ENCODE measurements at regions not wholly inside any gene's neighbourhood (a gene's known extent, or its start where the extent isn't known, plus 50 kb on each side); places are given as distances from the start of the nearest gene placed in this dataset.

- Histone ChIP-seq H3K36me3 (no peaks in the 10 kb centered on the region), H3K9me3 (peaks cover 0 to 15% (median 0%) of the 10 kb centered on the region in 12 donors), H3K27me3 (no peaks in the 10 kb centered on the region), H3K4me3 (no peak overlapping the region), H3K27ac (no peak overlapping the region), H3K4me1 (no peaks in the 10 kb centered on the region)
- TF ChIP-seq POLR2A (IDR thresholded peaks at IDR 0.05), result no peak
- no peak for TF ChIP-seq CTCF (IDR thresholded peaks at IDR 0.05)
- DNase-seq (no peak), ATAC-seq (no peak)
- intact Hi-C loops (cut with DNase I), result no loop called here
- 72 to 81% (median 75%) methylated on average over 6 of the region's 6 CpGs for WGBS, 4 donors
These were observed 479.3 kb upstream of the BTBD3 start for GRCh38 chr20:11438412-11438811.

- DNase-seq (no peak), ATAC-seq (no peak)
- no peak for TF ChIP-seq CTCF (IDR thresholded peaks at IDR 0.05)
- TF ChIP-seq POLR2A (IDR thresholded peaks at IDR 0.05), result no peak
- Histone ChIP-seq H3K4me3 (no peak overlapping the region), H3K27ac (no peak overlapping the region), H3K27me3 (no peaks in the 10 kb centered on the region), H3K36me3 (no peaks in the 10 kb centered on the region), H3K4me1 (peaks cover 0 to 9% (median 0%) of the 10 kb centered on the region in 12 donors), H3K9me3 (no peaks in the 10 kb centered on the region)
- intact Hi-C loops (cut with DNase I), result no loop called here
- WGBS, 4 donors, result 48 to 75% (median 53%) methylated on average over 3 of the region's 3 CpGs
These were observed 474.1 kb upstream of the BTBD3 start for GRCh38 chr20:11443382-11444119.

- Histone ChIP-seq H3K4me1 (peaks cover 0 to 9% (median 0%) of the 10 kb centered on the region in 12 donors), H3K27me3 (no peaks in the 10 kb centered on the region), H3K36me3 (no peaks in the 10 kb centered on the region), H3K27ac (no peak overlapping the region), H3K9me3 (no peaks in the 10 kb centered on the region), H3K4me3 (no peak overlapping the region)
- ATAC-seq (peak in 1 of 4 donors; percentile 36), DNase-seq (no peak)
- TF ChIP-seq CTCF (IDR thresholded peaks at IDR 0.05), result no peak
- WGBS, 4 donors, result 52 to 58% (median 54%) methylated on average over 3 of the region's 3 CpGs
- intact Hi-C loops (cut with DNase I), result no loop called here
These were observed 472.5 kb upstream of the BTBD3 start for GRCh38 chr20:11445161-11445560.

GRCh38 chr20:11445891-11446290, 471.8 kb upstream of the BTBD3 start:
- intact Hi-C loops (cut with DNase I), result no loop called here
- DNase-seq (no peak), ATAC-seq (no peak)
- Histone ChIP-seq H3K27me3 (no peaks in the 10 kb centered on the region), H3K36me3 (no peaks in the 10 kb centered on the region), H3K4me3 (no peak overlapping the region), H3K27ac (no peak overlapping the region), H3K4me1 (peaks cover 0 to 9% (median 0%) of the 10 kb centered on the region in 12 donors), H3K9me3 (no peaks in the 10 kb centered on the region)
- TF ChIP-seq POLR2A (IDR thresholded peaks at IDR 0.05) (no peak), CTCF (IDR thresholded peaks at IDR 0.05) (no peak)
